H9 (cell line): ENCODE measurements at regions not wholly inside any gene's neighbourhood (a gene's known extent, or its start where the extent isn't known, plus 50 kb on each side); places are given as distances from the start of the nearest gene placed in this dataset.

Experiments
- DNase-seq: peaks from one replicate; pipeline ENCODE4 v3.0.0-alpha.2; 2017
- H2AFZ ChIP-seq: one replicate; pipeline ENCODE4 v1.6.1; 2013; ENCODE audit warnings: mild to moderate bottlenecking, low read length, control low read depth, moderate library complexity
- H2AK5ac ChIP-seq: 2 replicates; pipeline ENCODE4 v1.6.1; 2013; ENCODE audit warnings: low read length, control low read depth, mixed read lengths; ENCODE audit not compliant: insufficient read length
- H2BK120ac ChIP-seq: one replicate; pipeline ENCODE4 v1.6.1; 2013; ENCODE audit warnings: low read depth, mild to moderate bottlenecking, low read length, control low read depth, inconsistent platforms; ENCODE audit not compliant: poor library complexity, severe bottlenecking
- H2BK12ac ChIP-seq: 2 replicates; pipeline ENCODE4 v1.6.1; 2013; ENCODE audit warnings: low read length, control low read depth, mixed read lengths, low read depth; ENCODE audit not compliant: insufficient read length
- H2BK15ac ChIP-seq: 2 replicates; pipeline ENCODE4 v1.6.1; 2013; ENCODE audit warnings: low read depth, low read length, control low read depth
- H2BK20ac ChIP-seq: one replicate; pipeline ENCODE4 v1.6.1; 2013; ENCODE audit warnings: low read depth, mild to moderate bottlenecking, low read length, control low read depth, inconsistent platforms; ENCODE audit not compliant: poor library complexity, severe bottlenecking
- H2BK5ac ChIP-seq: 2 replicates; pipeline ENCODE4 v1.6.1; 2013; ENCODE audit warnings: low read length, control low read depth, mixed read lengths; ENCODE audit not compliant: insufficient read length
- H3K14ac ChIP-seq: 2 replicates; pipeline ENCODE4 v1.6.1; 2013; ENCODE audit warnings: low read length, control low read depth; ENCODE audit not compliant: insufficient read depth
- H3K18ac ChIP-seq: 2 replicates; pipeline ENCODE4 v1.6.1; 2013; ENCODE audit warnings: low read depth, mild to moderate bottlenecking, mixed read lengths, low read length, control low read depth; ENCODE audit not compliant: insufficient read length
- H3K23ac ChIP-seq: 2 replicates; pipeline ENCODE4 v1.6.1; 2013; ENCODE audit warnings: low read length, control low read depth, mixed read lengths, low read depth; ENCODE audit not compliant: insufficient read length
- H3K23me2 ChIP-seq: 2 replicates; pipeline ENCODE4 v1.6.1; 2013; ENCODE audit warnings: low read depth, mild to moderate bottlenecking, mixed read lengths, low read length, control low read depth; ENCODE audit not compliant: insufficient read length, poor library complexity, severe bottlenecking
- H3K27ac ChIP-seq: 2 replicates; pipeline ENCODE4 v1.5.1; 2013; ENCODE audit warnings: low read length, control low read depth, mixed read lengths, low read depth; ENCODE audit not compliant: insufficient read length
- H3K27me3 ChIP-seq: 2 replicates; pipeline ENCODE4 v1.6.1; 2013; ENCODE audit warnings: low read length, control low read depth, inconsistent platforms; ENCODE audit not compliant: insufficient read depth
- H3K4ac ChIP-seq: 2 replicates; pipeline ENCODE4 v1.6.1; 2013; ENCODE audit warnings: low read depth, mild to moderate bottlenecking, control low read depth, inconsistent platforms, low read length, moderate library complexity
- H3K4me1 ChIP-seq: 2 replicates; pipeline ENCODE4 v1.6.1; 2013; ENCODE audit warnings: low read length, control low read depth, inconsistent platforms; ENCODE audit not compliant: insufficient read depth
- H3K4me2 ChIP-seq: 2 replicates; pipeline ENCODE4 v1.6.1; 2013; ENCODE audit warnings: low read length, control low read depth, mixed read lengths; ENCODE audit not compliant: insufficient read length, insufficient read depth
- H3K56ac ChIP-seq: 2 replicates; pipeline ENCODE4 v1.6.1; 2013; ENCODE audit warnings: low read depth, mild to moderate bottlenecking, mixed read lengths, low read length, control low read depth; ENCODE audit not compliant: insufficient read length
- H3K79me1 ChIP-seq: 2 replicates; pipeline ENCODE4 v1.6.1; 2013; ENCODE audit warnings: low read depth, mild to moderate bottlenecking, moderate library complexity, low read length, control low read depth, inconsistent platforms; ENCODE audit not compliant: insufficient read depth, poor library complexity, severe bottlenecking
- H3K79me2 ChIP-seq: 2 replicates; pipeline ENCODE4 v1.6.1; 2013; ENCODE audit warnings: low read length, control low read depth, inconsistent platforms; ENCODE audit not compliant: insufficient read depth
- H3K9ac ChIP-seq: 2 replicates; pipeline ENCODE4 v1.6.1; 2013; ENCODE audit warnings: low read length, control low read depth, mixed read lengths; ENCODE audit not compliant: insufficient read length; ENCODE audit errors: extremely low read depth
- H3K9me3 ChIP-seq: one replicate; pipeline ENCODE4 v1.6.1; 2013; ENCODE audit warnings: low read depth, low read length, inconsistent platforms; ENCODE audit not compliant: control insufficient read depth
- H3T11ph ChIP-seq: one replicate; pipeline ENCODE4 v1.6.1; 2013; ENCODE audit warnings: mild to moderate bottlenecking, low read length, control low read depth, inconsistent platforms
- H4K20me1 ChIP-seq: one replicate; pipeline ENCODE4 v1.6.1; 2013; ENCODE audit not compliant: control insufficient read depth, insufficient read length, insufficient read depth
- H4K5ac ChIP-seq: 2 replicates; pipeline ENCODE4 v1.6.1; 2013; ENCODE audit warnings: low read depth, mild to moderate bottlenecking, mixed read lengths, low read length, control low read depth; ENCODE audit not compliant: insufficient read length
- H4K8ac ChIP-seq: replicated peaks from 2 replicates; pipeline ENCODE4 v1.6.1; 2013; ENCODE audit warnings: low read length, control low read depth, mixed read lengths, low read depth; ENCODE audit not compliant: insufficient read length
- H4K91ac ChIP-seq: 2 replicates; pipeline ENCODE4 v1.6.1; 2013; ENCODE audit warnings: low read depth, mild to moderate bottlenecking, moderate library complexity, mixed read lengths, low read length, control low read depth; ENCODE audit not compliant: insufficient read length
- H3K27ac Mint-ChIP-seq, 3 experiments: 2 replicates in 2 of 3; 3 replicates in 1 of 3; pipeline ENCODE4 v1.8.0; 2020 to 2021; ENCODE audit warnings: mixed read lengths in 3 of 3, mild to moderate bottlenecking in 1 of 3, moderate library complexity in 1 of 3
- H3K27me3 Mint-ChIP-seq: 2 replicates; pipeline ENCODE4 v1.8.0; 2021; ENCODE audit warnings: low read depth, mild to moderate bottlenecking, moderate library complexity, mixed read lengths
- H3K36me3 Mint-ChIP-seq, 3 experiments: 2 replicates in 2 of 3; 3 replicates in 1 of 3; pipeline ENCODE4 v1.8.0; 2020 to 2021; ENCODE audit warnings: low read depth in 3 of 3, mixed read lengths in 3 of 3; ENCODE audit not compliant: insufficient read depth in 1 of 3
- H3K4me1 Mint-ChIP-seq, 2 experiments: 2 replicates each; pipeline ENCODE4 v1.8.0; 2020; ENCODE audit warnings: mixed read lengths in 2 of 2
- H3K4me3 Mint-ChIP-seq, 2 experiments: 2 replicates in 1 of 2; 3 replicates in 1 of 2; pipeline ENCODE4 v1.8.0; 2020 to 2021; ENCODE audit warnings: mild to moderate bottlenecking in 2 of 2, mixed read lengths in 2 of 2, moderate library complexity in 1 of 2
- H3K9me3 Mint-ChIP-seq, 2 experiments: 2 replicates in 1 of 2; 3 replicates in 1 of 2; pipeline ENCODE4 v1.8.0; 2020; ENCODE audit warnings: mild to moderate bottlenecking in 2 of 2, mixed read lengths in 2 of 2, moderate library complexity in 1 of 2
- CTCF ChIP-seq: fragments of 200-600 bp; sonication (generic); conservative IDR thresholded peaks from 3 replicates; pipeline ENCODE4 v1.8.0; 2021; ENCODE audit warnings: antibody characterized with exemption, mild to moderate bottlenecking
- WGBS: extraction: QIAGEN DNeasy Blood & Tissue Kit; methylation state at CpG from one replicate; pipeline ENCODE4 v1.1.7; 2013; ENCODE audit warnings: missing lambda C conversion rate, low lambda C conversion rate, mixed read lengths; ENCODE audit not compliant: insufficient read length; ENCODE audit errors: extremely low coverage; 5-methylcytosine and 5-hydroxymethylcytosine counted together

- H3T11ph ChIP-seq = no peak overlapping the region
- H3K27me3 ChIP-seq = no peaks in the 10 kb centered on the region
Observed at GRCh38 chr11:109035284-109035683, 370.4 kb downstream of the DDX10 start.

More at GRCh38 chr11:109035284-109035683, 370.4 kb downstream of the DDX10 start:
- Mint-ChIP-seq H3K9me3 (no peaks in the 10 kb centered on the region), H3K4me1 (peaks cover 18 to 20% of the 10 kb centered on the region in 2 experiments), H3K36me3 (no peaks in the 10 kb centered on the region), H3K4me3 (no peak overlapping the region), H3K27me3 (no peaks in the 10 kb centered on the region), H3K27ac (no peak overlapping the region)
- no peak overlapping the region for H2BK20ac ChIP-seq
- H4K91ac ChIP-seq = no peak overlapping the region
- no peaks in the 10 kb centered on the region for H3K79me2 ChIP-seq
- no peak overlapping the region for H3K27ac ChIP-seq
- no peak overlapping the region for H4K8ac ChIP-seq
- no peak overlapping the region for H3K9ac ChIP-seq
- H2BK120ac ChIP-seq = no peak overlapping the region
- no peak for TF ChIP-seq CTCF
- H4K5ac ChIP-seq = no peak overlapping the region
- no peak overlapping the region for H3K4ac ChIP-seq
- H2BK5ac ChIP-seq = no peak overlapping the region
- H3K18ac ChIP-seq = no peak overlapping the region
- H3K23ac ChIP-seq = no peak overlapping the region
- H2AFZ ChIP-seq = no peak overlapping the region
- no CpG with 5 or more reads among the region's 1 CpG for WGBS
- H4K20me1 ChIP-seq = no peaks in the 10 kb centered on the region
- no peak overlapping the region for H3K4me2 ChIP-seq
- no peak overlapping the region for H3K14ac ChIP-seq
- no peak overlapping the region for H2BK15ac ChIP-seq
- H2AK5ac ChIP-seq = no peak overlapping the region
- no peak overlapping the region for H2BK12ac ChIP-seq
- no peaks in the 10 kb centered on the region; the same call in 1 of the 2 replicates for H3K4me1 ChIP-seq
- no peak for DNase-seq
- no peaks in the 10 kb centered on the region for H3K9me3 ChIP-seq
- H3K23me2 ChIP-seq = no peaks in the 10 kb centered on the region
- H3K79me1 ChIP-seq = no peaks in the 10 kb centered on the region
- H3K56ac ChIP-seq = no peak overlapping the region
